Adipocyte (in vitro differentiated cells): ENCODE measurements at regions not wholly inside any gene's neighbourhood (a gene's known extent, or its start where the extent isn't known, plus 50 kb on each side); places are given as distances from the start of the nearest gene placed in this dataset.
A peak's percentile ranks its signal among the peaks of the same experiment; 100 is the strongest.

Source experiments
- DNase-seq: peaks from one replicate; pipeline ENCODE4 v3.0.0-alpha.2; 2015; ENCODE audit warnings: low read depth
- H3K27me3 ChIP-seq: replicated peaks from 2 replicates; pipeline ENCODE4 v1.7.0; 2013; ENCODE audit warnings: mild to moderate bottlenecking, low read length, moderate library complexity; ENCODE audit not compliant: control insufficient read depth, insufficient read depth
- H3K36me3 ChIP-seq: 2 replicates; pipeline ENCODE4 v1.7.0; 2013; ENCODE audit warnings: low read length, mild to moderate bottlenecking, moderate library complexity; ENCODE audit not compliant: control insufficient read depth, insufficient read depth, severe bottlenecking
- H3K4me1 ChIP-seq: 2 replicates; pipeline ENCODE4 v1.7.0; 2013; ENCODE audit warnings: mild to moderate bottlenecking, low read length, moderate library complexity; ENCODE audit not compliant: control insufficient read depth, insufficient read depth
- H3K4me3 ChIP-seq: 2 replicates; pipeline ENCODE4 v1.7.0; 2013; ENCODE audit warnings: mild to moderate bottlenecking, low read length, moderate library complexity
- H3K9ac ChIP-seq: 2 replicates; pipeline ENCODE4 v1.7.0; 2013; ENCODE audit warnings: mild to moderate bottlenecking, low read length, moderate library complexity
- H3K9me3 ChIP-seq: 2 replicates; pipeline ENCODE4 v1.7.0; 2013; ENCODE audit warnings: mild to moderate bottlenecking, low read length, moderate library complexity; ENCODE audit not compliant: control insufficient read depth

GRCh38 chrX:151476604-151477303 is 79.7 kb downstream of the VMA21 start:
- H3K9me3 ChIP-seq: peaks cover 11% of the 10 kb centered on the region
- no peaks in the 10 kb centered on the region for H3K4me1 ChIP-seq
- no peak overlapping the region for H3K4me3 ChIP-seq
- no peak for DNase-seq
- H3K36me3 ChIP-seq: no peaks in the 10 kb centered on the region
- H3K9ac ChIP-seq: no peak overlapping the region
- no peaks in the 10 kb centered on the region for H3K27me3 ChIP-seq

GRCh38 chrX:151478058-151478457 is 81.1 kb downstream of the VMA21 start:
- Histone ChIP-seq H3K4me1 (no peaks in the 10 kb centered on the region), H3K4me3 (no peak overlapping the region), H3K27me3 (peaks cover 6% of the 10 kb centered on the region), H3K9ac (no peak overlapping the region), H3K9me3 (peaks cover 5% of the 10 kb centered on the region), H3K36me3 (no peaks in the 10 kb centered on the region)
- no peak for DNase-seq

GRCh38 chrX:151488677-151489076 is 74.8 kb upstream of the PASD1 start:
- Histone ChIP-seq H3K4me3 (no peak overlapping the region), H3K27me3 (no peaks in the 10 kb centered on the region), H3K9me3 (peaks cover 4% of the 10 kb centered on the region), H3K4me1 (no peaks in the 10 kb centered on the region), H3K36me3 (no peaks in the 10 kb centered on the region), H3K9ac (no peak overlapping the region)
- DNase-seq: no peak

- no peaks in the 10 kb centered on the region for H3K9me3 ChIP-seq
- H3K4me1 ChIP-seq: no peaks in the 10 kb centered on the region
- no peak overlapping the region for H3K9ac ChIP-seq
- DNase-seq: peak; percentile 31
- no peaks in the 10 kb centered on the region for H3K36me3 ChIP-seq
- H3K27me3 ChIP-seq: peaks cover 19% of the 10 kb centered on the region
- H3K4me3 ChIP-seq: no peak overlapping the region
Measured at GRCh38 chrX:151505796-151506195, 57.7 kb upstream of the PASD1 start.

GRCh38 chrX:151510203-151510602 is 53.3 kb upstream of the PASD1 start:
- H3K9me3 ChIP-seq: peaks cover 3% of the 10 kb centered on the region
- H3K4me3 ChIP-seq: no peak overlapping the region
- no peaks in the 10 kb centered on the region for H3K36me3 ChIP-seq
- DNase-seq: no peak
- H3K9ac ChIP-seq: no peak overlapping the region
- peaks cover 19% of the 10 kb centered on the region for H3K27me3 ChIP-seq
- no peaks in the 10 kb centered on the region for H3K4me1 ChIP-seq

- Histone ChIP-seq H3K9me3 (peaks cover 3% of the 10 kb centered on the region), H3K27me3 (peaks cover 29% of the 10 kb centered on the region), H3K4me3 (no peak overlapping the region), H3K9ac (no peak overlapping the region), H3K4me1 (no peaks in the 10 kb centered on the region), H3K36me3 (no peaks in the 10 kb centered on the region)
- DNase-seq: no peak
Measured at GRCh38 chrX:151513472-151513871, 50.0 kb upstream of the PASD1 start.
